CD4-positive, alpha-beta T cell treated with Interleukin-15 for 4 hours (primary cell): ENCODE measurements at regions not wholly inside any gene's neighbourhood (a gene's known extent, or its start where the extent isn't known, plus 50 kb on each side); places are given as distances from the start of the nearest gene placed in this dataset.
"Not testable (repeated sequence)": the region's sequence is repeated elsewhere in the genome, so short reads cannot be mapped to it uniquely, and the experiment has no call there.

Experiments
- DNase-seq: peaks from one replicate; pipeline ENCODE4 v3.0.0-alpha.2; 2020; ENCODE audit warnings: low spot score

DNA sequence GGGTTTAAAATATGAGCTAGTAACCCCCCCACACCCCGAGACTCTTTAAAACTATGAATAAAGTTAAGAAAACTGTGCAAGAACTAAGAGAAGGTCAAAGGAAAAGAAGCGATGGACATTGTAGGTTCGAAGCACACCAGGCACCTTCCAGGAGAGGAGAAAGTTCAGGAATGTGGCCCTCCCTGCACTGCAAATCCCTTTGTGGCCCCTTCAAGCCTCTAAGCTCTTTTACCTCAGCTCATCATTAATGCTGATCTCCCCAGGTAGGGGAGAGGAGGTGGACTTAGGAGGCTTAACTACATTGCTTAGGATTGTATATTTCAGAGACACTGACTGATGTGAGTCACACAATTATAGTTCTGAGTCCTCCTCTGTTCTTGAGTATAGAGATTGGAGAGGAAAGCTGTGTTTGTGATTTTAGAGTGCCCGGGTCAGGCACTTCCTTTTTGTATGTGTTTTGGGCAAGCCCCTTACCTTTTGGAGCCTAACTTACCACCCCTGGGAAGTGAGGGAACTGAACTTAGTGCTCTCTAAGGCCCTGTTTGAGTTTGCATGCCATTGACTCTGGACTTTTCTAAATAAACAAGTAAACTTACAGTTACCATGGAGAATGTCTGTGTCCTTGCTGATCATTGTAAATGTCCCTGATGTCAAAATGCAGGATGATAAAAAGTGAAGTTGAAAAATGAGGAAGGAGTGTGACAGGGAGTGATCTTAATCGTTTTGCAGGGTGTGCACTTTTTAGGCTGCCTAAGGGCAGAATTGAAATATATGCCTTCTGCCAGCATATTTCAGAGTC lies 140.8 kb upstream of the ZEB2 start:
- DNase-seq = no peak

DNA sequence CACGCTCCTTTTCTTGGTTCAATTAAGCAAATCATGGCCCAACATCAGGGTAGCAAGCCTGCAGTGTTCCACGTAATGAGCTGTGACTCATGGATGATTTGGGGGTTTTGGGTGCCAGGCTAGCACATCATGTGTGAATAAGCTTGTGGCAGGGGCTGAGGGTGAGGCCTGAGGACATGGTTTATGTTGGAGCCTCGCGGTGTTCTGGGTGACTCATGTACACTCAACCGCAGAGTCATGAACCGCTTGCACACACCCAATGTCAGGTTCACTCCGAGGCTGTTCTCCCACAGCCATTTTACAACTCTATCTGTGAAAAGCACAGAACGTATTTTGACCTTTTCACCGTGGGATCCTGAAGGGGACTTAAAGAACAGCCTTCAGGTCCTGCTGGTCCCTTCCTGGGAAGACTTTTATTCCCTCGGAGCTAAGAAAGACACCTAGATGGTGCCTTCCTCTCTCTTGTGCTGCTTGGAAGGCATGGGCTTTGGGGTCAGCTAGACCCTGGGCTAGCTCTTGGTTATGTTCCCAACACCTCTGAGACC lies 139.9 kb upstream of the ZEB2 start:
- DNase-seq = peak; percentile 66

DNA sequence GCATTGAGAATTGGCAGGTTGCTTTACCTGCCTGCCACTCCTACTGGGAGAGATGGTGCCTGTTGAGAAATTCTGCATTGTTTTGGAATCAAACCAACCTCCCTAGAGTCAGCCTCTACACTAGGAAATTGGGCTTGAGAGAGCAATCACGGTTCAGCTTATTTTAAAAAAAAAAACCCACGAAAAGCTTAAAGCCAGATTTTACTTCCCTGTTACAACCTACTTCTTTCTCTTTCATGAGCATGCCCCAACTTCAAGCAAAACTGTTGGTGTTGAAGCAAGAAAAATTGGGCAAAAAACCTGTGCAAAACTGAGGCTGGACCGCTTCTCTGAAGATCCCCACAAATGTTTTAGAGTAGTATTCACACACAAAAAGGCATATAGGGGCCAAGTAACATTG lies 134.6 kb upstream of the ZEB2 start:
- DNase-seq = no peak

DNA sequence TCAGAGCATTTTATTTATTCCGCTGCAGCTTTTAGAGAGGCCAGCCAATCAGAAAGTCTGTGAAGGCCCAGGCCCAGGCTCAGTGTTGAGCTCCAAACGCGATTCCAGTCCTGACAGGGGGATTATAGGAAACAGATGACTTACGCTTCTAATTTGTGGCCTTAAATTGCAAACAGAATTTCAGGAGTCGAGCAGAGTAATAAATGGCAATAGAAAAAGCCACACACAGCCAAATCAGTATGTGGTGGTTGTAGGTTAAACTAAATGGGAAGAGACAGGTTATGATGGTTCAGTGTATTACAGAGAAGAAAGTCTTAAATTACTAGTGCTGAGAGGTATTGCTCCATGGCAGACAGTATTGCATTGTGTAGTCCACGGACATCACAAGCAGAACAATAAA lies 131.0 kb upstream of the ZEB2 start:
- no peak for DNase-seq

DNA sequence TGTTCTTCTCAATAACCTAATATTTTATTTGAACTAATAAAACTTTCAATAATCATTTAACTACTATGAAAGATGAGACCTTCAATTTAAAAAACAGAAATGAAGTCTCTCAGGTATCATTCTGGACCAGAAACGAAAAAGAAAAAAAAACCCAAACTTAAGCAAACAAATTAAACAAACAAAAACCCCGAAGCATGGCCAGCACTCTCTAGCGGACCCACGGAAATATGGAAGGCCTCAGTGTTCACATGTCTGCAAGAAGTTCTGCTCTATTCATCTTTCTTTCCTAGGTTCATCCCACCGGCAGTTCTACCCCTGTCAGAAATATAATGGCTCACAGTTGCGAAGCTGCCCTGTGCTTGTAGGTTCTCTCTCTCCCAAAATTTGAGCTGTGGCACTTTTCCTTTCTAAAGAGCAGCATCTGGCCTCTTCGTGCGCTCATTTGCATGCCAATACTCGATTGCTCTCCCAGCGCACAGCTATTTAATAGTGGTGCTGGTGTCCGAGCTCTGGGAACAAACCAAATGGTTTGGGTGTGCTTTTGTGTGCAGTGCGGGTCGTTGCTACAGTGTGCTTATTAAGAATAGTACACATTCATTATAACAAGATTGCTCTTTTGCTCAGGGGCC lies 129.0 kb upstream of the ZEB2 start:
- no peak for DNase-seq

DNA sequence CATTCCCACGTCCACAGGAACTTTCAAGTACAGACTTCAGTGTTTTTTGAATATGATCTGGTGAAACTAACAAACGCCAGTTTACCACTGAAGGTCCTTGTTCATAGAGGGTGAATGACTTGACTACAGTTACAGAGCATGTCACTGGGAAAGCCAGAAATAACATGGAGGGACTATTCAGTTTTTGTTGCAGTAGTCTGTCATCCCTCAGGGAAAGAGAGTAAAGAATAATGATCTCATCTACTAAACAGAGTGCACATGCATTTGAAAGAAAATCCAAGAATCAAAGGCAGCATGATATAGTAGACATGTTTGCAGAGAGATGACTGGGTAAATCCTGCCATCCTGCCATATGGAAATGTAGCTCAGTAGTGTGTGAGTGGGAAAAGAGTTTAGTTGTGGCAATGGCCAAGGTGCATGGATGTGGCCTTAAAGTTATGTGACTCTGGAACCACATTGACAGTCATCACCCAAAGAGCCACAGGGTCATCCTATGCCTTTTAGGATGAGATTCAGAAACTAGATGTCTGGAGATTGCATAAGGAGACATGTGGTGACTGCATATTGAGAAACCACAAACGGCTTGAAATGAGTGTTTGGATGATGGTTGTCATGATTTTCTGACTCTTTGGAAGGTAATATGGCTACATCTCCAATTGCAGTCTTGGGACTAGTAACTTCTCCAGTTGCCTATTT lies 125.3 kb upstream of the ZEB2 start:
- DNase-seq = no peak

DNA sequence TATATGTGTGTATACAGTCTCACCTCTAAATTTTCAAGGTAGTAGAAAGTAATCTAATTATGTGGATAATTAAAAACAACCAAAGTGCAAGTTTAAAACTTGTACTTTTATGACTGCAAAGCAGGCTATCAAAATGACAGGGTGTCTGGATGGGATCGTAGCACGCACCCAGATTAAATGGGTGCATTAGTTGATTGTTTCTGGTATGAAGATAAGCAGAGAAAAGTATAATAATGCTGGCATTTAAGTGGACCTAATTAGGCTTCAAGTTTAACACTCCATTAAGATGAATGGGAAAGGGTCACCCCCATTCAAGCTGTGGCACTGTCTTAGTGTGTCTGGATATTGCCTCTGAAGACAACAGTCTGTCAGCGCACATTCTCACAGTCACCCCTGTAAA lies 124.6 kb upstream of the ZEB2 start:
- no peak for DNase-seq

DNA sequence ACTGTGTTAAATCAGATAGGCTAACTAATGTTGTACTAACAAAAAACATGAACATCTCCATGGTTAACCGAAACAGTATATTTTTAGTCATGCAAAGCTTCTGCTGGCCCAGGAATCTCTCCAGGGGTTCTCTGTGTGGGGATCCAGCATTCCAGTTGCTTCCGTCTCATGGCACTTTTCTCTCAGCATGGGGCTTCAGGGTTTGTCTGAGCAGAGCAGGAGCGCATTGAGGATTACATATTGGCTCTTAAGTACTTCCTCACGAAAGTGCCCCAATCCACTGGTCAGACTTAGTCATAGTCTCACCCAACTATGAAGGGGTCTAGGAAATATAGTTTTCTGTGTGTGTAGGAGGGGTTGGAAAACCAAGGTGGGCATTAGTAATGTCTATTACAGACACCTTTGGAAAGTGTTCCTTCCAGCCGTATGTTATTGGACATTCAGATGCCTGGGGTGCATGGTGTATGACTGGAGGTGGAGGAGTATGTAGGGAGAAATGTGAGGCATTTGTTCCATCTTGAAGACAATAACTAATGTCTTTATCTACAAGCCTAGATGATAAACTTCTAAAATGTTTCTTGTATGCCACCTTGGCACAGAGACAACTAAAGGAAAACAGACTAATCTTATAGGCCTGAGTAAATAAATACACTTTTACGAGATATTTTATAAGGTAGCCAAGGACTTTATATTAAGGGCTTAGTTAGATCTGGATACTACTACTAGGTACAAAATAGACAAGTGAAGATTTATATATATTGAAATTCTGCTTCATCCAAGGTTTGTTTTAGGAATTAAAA lies 123.8 kb upstream of the ZEB2 start:
- DNase-seq = no peak

DNA sequence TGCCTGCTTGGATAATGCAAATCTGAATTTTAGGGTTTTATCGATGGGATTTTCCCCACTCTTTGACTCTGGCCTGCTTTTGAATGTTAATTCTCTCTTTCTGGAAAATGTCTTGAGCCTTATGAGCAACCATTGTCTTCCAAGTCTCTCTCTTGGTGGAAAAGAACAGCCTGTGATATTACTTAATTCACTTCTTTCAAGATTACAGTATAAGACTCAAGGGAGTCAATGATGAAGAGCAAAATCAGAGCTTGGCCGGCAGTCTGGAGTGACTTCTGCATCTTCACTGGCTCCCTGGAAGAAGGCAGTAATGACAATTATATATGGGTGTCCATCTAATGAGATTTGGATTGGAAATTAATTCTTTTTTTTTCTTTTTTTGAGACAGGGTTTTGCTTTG lies 122.9 kb upstream of the ZEB2 start:
- no peak for DNase-seq

DNA sequence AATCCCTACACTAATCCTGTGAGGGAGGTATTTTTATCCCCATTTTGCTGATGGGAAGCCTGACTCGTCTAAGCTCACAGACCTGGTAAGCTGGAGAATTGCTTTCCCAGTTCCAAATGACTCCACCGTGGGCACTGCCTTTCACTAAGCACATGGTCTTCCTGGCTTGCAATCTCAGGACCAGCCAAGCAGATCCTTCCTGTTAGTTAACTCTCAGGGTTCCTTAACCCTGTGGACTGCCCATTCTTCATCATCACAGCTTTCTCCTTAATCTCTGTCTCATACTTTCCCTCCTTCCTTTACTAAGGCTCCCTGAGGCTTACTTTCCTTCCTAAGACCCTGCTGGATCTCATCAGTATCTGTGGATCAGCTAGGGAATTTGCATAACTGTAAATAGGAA lies 122.2 kb upstream of the ZEB2 start:
- DNase-seq = no peak

DNA sequence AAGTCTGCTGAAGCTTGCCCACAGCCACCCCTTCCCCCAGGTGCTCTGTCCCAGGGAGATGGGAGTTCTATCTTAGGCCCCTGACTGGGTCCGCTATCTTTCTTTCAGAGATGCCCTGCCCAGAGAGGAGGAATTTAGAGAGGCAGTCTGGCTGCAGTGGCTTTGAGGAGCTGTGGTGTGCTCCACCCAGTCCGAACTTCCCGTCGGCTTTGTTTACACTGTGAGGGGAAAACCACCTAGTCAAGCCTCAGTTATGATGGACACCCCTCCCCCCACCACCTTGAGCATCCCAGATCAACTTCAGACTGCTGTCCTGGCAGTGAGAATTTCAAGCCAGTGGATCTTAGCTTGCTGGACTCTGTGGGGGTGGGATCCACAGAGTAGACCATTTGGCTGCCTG lies 118.3 kb upstream of the ZEB2 start:
- not testable (repeated sequence) for DNase-seq

DNA sequence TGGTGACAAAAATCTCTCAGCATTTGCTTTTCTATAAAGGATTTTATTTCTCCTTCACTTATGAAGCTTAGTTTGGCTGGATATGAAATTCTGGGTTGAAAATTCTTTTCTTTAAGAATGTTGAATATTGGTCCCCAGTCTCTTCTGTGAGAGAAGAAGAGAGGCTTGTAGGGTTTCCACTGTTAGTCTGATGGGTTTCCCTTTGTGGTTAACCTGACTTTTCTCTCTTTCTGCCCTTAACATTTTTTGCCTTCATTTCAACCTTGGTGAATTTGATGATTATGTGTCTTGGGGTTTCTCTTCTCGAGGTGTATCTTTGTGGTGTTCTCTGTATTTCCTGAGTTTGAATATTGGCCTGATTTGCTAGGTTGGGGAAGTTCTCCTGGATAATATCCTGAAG lies 116.9 kb upstream of the ZEB2 start:
- DNase-seq = not testable (repeated sequence)

DNA sequence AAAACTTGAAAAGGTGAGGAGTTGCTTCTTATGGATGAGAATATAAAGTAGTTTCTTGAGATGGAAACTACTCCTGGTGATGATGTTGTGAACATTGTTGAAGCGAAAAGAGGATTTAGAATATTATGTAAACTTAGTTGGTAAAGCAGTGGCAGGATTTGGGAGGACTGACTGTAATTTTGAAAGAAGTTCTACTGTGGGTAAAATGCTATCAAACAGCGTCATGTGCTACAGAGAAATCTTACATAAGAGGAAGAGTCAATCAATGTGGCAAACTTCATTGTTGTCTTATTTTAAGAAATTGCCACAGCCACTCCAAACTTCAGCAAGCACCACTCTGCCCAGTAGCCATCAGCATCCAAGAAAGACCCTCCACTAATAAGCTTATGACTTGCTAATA lies 112.9 kb upstream of the ZEB2 start:
- DNase-seq = no peak

DNA sequence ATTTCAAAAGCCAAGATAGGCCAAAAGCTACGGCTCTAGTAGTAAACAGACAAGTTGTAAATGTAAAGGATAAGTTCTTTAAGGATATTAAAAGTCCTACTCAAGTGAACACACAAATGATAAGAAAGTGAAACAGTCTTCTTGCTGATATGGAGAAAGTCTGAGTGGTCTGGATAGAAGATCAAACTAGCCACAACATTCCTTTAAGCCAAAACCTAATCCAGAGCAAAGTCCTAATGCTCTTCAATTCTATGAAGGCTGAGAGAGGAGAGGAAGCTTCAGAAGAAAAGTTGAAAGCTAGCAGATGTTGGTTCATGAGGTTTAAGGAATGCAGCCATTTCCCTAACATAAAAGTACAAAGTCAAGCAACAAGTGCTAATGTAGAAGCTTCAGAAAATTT lies 111.7 kb upstream of the ZEB2 start:
- DNase-seq = no peak

DNA sequence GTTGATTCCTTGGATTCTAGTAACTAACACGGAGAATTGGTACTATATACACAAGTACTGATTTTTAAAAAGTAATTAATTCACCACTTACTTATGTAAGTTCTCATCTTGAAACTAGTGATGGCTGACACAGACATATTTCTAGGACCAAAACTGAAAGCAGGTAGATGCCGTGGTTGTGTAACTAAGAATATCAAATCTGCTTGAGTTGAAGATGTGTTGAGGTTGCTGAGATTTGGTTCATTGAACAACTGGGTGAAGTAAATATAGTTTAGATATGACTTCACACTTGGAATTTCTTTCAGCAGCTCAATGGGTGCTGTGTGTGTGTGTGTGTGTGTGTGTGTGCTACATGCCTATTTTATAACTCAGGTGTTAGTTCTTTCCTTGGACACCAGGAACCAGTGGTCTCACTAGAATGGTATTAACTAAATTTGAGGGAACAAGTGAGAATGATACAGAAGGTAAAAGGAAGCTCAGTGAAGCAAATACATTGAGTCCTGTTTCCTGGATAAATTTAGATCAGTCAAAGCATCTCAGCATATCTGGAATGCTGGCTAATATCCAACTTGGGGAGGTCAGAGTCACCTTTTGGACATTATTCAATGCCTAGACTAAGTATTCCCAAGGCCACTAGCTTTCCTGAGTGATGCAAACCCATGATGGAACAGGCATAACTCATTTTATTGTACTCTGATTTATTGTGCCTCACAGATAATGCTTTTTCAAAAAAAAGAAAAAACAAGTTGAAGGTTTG lies 110.7 kb upstream of the ZEB2 start:
- no peak for DNase-seq

DNA sequence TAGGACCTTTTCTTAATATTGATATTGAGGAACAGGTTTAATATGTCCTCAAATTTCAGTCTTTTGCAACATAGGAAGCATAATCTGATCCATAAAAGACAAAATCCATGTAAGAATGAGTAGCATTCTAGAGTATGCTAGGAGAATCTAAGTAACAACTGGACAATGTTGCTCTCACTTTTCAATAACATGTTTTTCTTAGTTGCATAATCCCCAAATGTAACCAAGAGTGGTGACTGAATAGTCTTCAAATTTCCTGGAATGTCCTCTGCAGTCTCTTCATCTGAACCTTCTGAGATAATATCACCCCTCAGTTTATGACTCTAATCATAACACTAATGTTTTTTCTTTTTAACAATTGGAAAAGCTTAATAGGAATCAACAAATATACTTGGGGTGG lies 110.0 kb upstream of the ZEB2 start:
- no peak for DNase-seq

DNA sequence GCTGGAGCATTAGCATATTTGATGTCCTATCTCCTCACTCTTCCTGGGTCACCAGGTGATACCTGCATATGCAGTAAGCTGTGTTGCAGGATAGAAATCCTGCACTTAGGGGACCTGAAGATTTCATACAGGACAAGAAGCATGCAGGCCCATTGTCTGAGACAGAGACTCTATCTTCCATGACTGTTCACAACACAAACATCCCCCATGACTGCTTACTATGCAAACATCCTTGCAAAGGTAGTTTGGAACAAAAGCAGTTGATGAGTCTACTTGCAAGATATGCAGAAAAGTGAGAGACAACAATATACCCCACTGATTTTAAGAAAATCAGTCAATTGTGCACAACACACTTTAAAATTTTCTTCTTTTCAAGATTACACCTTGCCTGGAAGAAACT lies 108.6 kb upstream of the ZEB2 start:
- DNase-seq = no peak

DNA sequence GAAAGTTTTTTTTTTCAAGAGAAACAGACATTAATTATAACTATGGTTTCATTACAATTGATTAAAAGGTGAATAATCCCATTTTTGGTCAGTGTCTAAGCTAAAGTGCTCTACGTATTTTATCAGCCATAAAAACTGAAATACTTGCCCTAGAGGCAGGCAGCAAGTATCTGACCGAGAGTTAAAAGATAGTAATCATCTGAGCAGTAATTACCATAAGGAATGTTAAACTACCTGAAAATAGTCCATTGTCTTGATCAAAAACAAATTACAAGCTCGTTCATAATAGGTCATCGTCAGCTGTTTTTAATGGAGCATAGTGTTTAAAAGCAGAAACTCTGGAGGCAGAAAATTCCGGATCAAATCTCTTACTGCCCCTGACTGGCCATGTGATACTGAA lies 105.7 kb upstream of the ZEB2 start:
- DNase-seq = no peak

DNA sequence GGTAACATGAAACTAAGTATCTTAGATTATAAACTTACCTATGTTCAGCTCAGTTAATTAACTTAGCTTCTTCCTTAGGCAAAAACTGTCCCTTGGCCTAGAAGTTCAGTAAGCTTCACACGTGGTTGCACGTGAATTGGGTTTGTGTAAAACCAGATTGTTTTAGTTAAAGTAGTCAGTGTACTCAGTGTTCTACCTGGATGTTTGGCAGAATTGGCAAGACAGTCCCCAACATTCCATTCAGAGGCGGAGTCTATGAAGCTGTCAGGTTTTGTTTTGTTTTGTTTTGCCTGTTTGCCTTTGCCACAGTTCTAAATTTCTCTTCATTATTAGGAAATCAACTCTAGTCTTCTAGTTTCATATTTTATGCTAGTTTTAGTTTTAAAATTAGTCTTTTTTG lies 105.3 kb upstream of the ZEB2 start:
- DNase-seq = no peak

DNA sequence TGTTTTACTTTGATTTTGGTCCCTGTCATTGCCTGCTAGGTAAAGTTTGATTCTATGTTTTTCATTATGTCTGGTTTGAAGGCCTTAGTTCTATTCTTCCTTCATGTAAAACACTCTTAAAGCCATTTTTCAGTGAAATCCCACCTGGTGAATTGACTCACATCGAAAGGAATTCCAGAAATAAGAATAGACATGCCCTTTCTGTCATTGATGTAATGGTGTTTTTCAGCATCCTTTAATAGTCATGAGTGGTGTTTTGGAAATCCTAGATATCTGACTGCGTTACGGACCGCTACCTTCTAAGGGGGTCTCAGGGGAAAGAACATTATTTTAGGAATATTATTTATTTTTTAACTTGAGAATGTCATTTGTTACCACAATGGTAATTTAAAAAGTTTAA lies 104.5 kb upstream of the ZEB2 start:
- DNase-seq = no peak

DNA sequence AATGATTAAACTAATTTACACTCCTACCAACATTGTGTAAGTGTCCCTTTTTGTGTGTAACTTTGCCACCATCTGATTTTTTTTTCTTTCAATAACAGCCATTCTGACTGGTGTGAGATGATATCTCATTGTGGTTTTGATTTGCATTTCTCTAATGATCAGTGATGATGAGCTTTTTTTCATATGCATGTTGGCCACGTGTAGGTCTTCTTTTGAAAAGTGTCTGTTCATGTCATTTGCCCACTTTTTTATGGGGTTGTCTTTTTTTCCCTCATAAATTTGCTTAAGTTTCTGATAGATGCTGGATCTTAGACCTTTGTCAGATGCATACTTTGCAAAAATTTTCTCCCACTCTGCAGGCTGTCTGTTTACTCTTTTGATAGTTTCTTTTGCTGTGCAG lies 102.5 kb upstream of the ZEB2 start:
- not testable (repeated sequence) for DNase-seq

DNA sequence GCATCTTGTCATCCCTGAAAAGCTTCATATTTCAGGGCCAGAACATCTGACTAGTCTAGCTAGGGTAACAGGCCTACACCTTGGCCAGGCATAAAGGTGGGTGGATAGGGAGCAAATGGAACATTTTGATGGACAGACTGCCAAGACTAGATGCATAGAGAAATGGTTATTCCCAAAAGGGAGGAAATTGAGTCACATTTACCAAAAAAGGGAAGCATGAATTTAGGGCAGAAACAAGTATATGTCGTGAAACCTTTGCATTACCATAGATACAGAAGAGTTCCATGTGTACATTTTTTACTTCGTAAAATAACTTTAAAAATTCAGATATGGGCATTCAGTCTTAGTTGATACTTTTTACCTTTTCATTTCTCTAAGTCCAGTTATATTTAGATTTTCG lies 101.3 kb upstream of the ZEB2 start:
- DNase-seq = no peak
